MM.1S (cell line): ENCODE measurements at regions not wholly inside any gene's neighbourhood (a gene's known extent, or its start where the extent isn't known, plus 50 kb on each side); places are given as distances from the start of the nearest gene placed in this dataset.

Source experiments
- DNase-seq: peaks from one replicate; pipeline ENCODE4 v3.0.0-alpha.2; 2015
- H2AFZ ChIP-seq: fragments of 300-600 bp; sonication (generic); 2 replicates; pipeline ENCODE4 v1.6.0; 2016; ENCODE audit warnings: antibody characterized with exemption, low read length
- H3F3A ChIP-seq: fragments of 300-600 bp; sonication (generic); 2 replicates; pipeline ENCODE4 v1.6.1; 2016; ENCODE audit warnings: mild to moderate bottlenecking, antibody characterized with exemption, low read length, moderate library complexity, mixed read lengths; ENCODE audit not compliant: insufficient read depth
- H3K27ac ChIP-seq: fragments of 300-600 bp; sonication (generic); 2 replicates; pipeline ENCODE4 v1.5.1; 2016; ENCODE audit warnings: mild to moderate bottlenecking, low read length
- H3K27me3 ChIP-seq: fragments of 300-600 bp; sonication (generic); replicated peaks from 2 replicates; pipeline ENCODE4 v1.6.0; 2016; ENCODE audit warnings: low read length; ENCODE audit not compliant: insufficient read depth
- H3K36me3 ChIP-seq: fragments of 300-600 bp; sonication (generic); replicated peaks from 2 replicates; pipeline ENCODE4 v1.6.1; 2016; ENCODE audit warnings: mild to moderate bottlenecking, low read length, mixed read lengths; ENCODE audit not compliant: insufficient read depth
- H3K4me1 ChIP-seq: fragments of 300-600 bp; sonication (generic); 2 replicates; pipeline ENCODE4 v1.6.1; 2016; ENCODE audit warnings: low read length, mixed read lengths
- H3K4me2 ChIP-seq: fragments of 300-600 bp; sonication (generic); 2 replicates; pipeline ENCODE4 v1.6.0; 2016; ENCODE audit warnings: low read depth, low read length
- H3K4me3 ChIP-seq: fragments of 300-600 bp; sonication (generic); 2 replicates; pipeline ENCODE4 v1.5.1; 2016; ENCODE audit warnings: low read length, mixed read lengths
- H3K79me2 ChIP-seq: fragments of 300-600 bp; sonication (generic); 2 replicates; pipeline ENCODE4 v1.6.1; 2016; ENCODE audit warnings: mixed run types, low read length, mixed read lengths
- H3K9ac ChIP-seq: fragments of 300-600 bp; sonication (generic); 2 replicates; pipeline ENCODE4 v1.6.1; 2016; ENCODE audit warnings: low read length, mixed read lengths
- H3K9me2 ChIP-seq: fragments of 300-600 bp; sonication (generic); replicated peaks from 2 replicates; pipeline ENCODE4 v1.6.1; 2016; ENCODE audit warnings: mild to moderate bottlenecking, low read length, mixed read lengths; ENCODE audit not compliant: insufficient read depth
- H3K9me3 ChIP-seq: fragments of 300-600 bp; sonication (generic); replicated peaks from 2 replicates; pipeline ENCODE4 v1.6.1; 2016; ENCODE audit warnings: mild to moderate bottlenecking, low read length, mixed read lengths; ENCODE audit not compliant: insufficient read depth
- H4K20me1 ChIP-seq: fragments of 300-600 bp; sonication (generic); 2 replicates; pipeline ENCODE4 v1.6.1; 2016; ENCODE audit warnings: mild to moderate bottlenecking, low read length, moderate library complexity, mixed read lengths; ENCODE audit not compliant: insufficient read depth
- CTCF ChIP-seq: fragments of 300-600 bp; sonication (generic); IDR thresholded peaks from 2 replicates; pipeline ENCODE4 v1.5.1; 2016; ENCODE audit warnings: antibody characterized with exemption, low read length, mixed read lengths
- EZH2 ChIP-seq: fragments of 300-600 bp; sonication (generic); optimal IDR thresholded peaks from 2 replicates; pipeline ENCODE3; 2017; ENCODE audit warnings: low read depth, mild to moderate bottlenecking, antibody characterized with exemption, low read length, mixed read lengths
- EZH2phosphoT487 ChIP-seq: fragments of 300-600 bp; sonication (generic); IDR thresholded peaks from 2 replicates; pipeline ENCODE4 v1.6.1; 2018; ENCODE audit warnings: antibody characterized with exemption, low read length

- H4K20me1 ChIP-seq, result no peaks in the 10 kb centered on the region
- no peaks in the 10 kb centered on the region for H3K36me3 ChIP-seq
- H3K27me3 ChIP-seq, result no peaks in the 10 kb centered on the region
- no peak overlapping the region for H3K4me3 ChIP-seq
- TF ChIP-seq CTCF, result no peak
- no peak for TF ChIP-seq EZH2
- no peak for TF ChIP-seq EZH2phosphoT487
- H3K9ac ChIP-seq, result no peak overlapping the region
- no peak overlapping the region for H3K4me2 ChIP-seq
- DNase-seq, result no peak
- no peak overlapping the region for H2AFZ ChIP-seq
- no peaks in the 10 kb centered on the region for H3K9me3 ChIP-seq
- no peak overlapping the region for H3K27ac ChIP-seq
- no peaks in the 10 kb centered on the region for H3K9me2 ChIP-seq
- H3K4me1 ChIP-seq, result no peaks in the 10 kb centered on the region
- H3F3A ChIP-seq, result no peaks in the 10 kb centered on the region
- H3K79me2 ChIP-seq, result no peaks in the 10 kb centered on the region
Measured at GRCh38 chr10:130481076-130481930, 345.1 kb downstream of the GLRX3 start.

- no peaks in the 10 kb centered on the region for H4K20me1 ChIP-seq
- no peaks in the 10 kb centered on the region for H3K36me3 ChIP-seq
- no peak overlapping the region for H2AFZ ChIP-seq
- no peaks in the 10 kb centered on the region for H3K79me2 ChIP-seq
- no peaks in the 10 kb centered on the region for H3K9me2 ChIP-seq
- H3K4me1 ChIP-seq, result no peaks in the 10 kb centered on the region
- no peak overlapping the region for H3K27ac ChIP-seq
- TF ChIP-seq CTCF (no peak), EZH2 (no peak), EZH2phosphoT487 (no peak)
- no peak overlapping the region for H3K9ac ChIP-seq
- H3K4me3 ChIP-seq, result no peak overlapping the region
- H3F3A ChIP-seq, result no peaks in the 10 kb centered on the region
- no peak for DNase-seq
- no peaks in the 10 kb centered on the region for H3K9me3 ChIP-seq
- H3K27me3 ChIP-seq, result no peaks in the 10 kb centered on the region
- H3K4me2 ChIP-seq, result no peak overlapping the region
Measured at GRCh38 chr10:130481936-130482335, 345.7 kb downstream of the GLRX3 start.

- H3K9me3 ChIP-seq, result no peaks in the 10 kb centered on the region
- H3K9me2 ChIP-seq, result no peaks in the 10 kb centered on the region
- no peak for DNase-seq
- no peaks in the 10 kb centered on the region for H3K27me3 ChIP-seq
- no peak overlapping the region for H3K27ac ChIP-seq
- H3K9ac ChIP-seq, result no peak overlapping the region
- H3K4me2 ChIP-seq, result no peak overlapping the region
- H3K4me3 ChIP-seq, result no peak overlapping the region
- H3K36me3 ChIP-seq, result no peaks in the 10 kb centered on the region
- no peak overlapping the region for H2AFZ ChIP-seq
- TF ChIP-seq CTCF, result no peak
- no peak for TF ChIP-seq EZH2phosphoT487
- TF ChIP-seq EZH2, result no peak
- H3K79me2 ChIP-seq, result no peaks in the 10 kb centered on the region
- H3F3A ChIP-seq, result no peaks in the 10 kb centered on the region
- no peaks in the 10 kb centered on the region for H4K20me1 ChIP-seq
- H3K4me1 ChIP-seq, result no peaks in the 10 kb centered on the region
Measured at GRCh38 chr10:130483691-130484467, 347.7 kb downstream of the GLRX3 start.
